Keratinocyte (primary cell): ENCODE measurements at regions not wholly inside any gene's neighbourhood (a gene's known extent, or its start where the extent isn't known, plus 50 kb on each side); places are given as distances from the start of the nearest gene placed in this dataset.

Experiments used
- DNase-seq: peaks from one replicate; pipeline ENCODE4 v3.0.0-alpha.2; 2011; ENCODE audit warnings: low read depth, missing footprints, low spot score
- FAIRE-seq: peaks from 2 replicates; lab custom pipeline; 2011; peaks lifted over from hg19 to GRCh38; lab: Jason Lieb, UNC
- H2AFZ ChIP-seq: 2 replicates; pipeline ENCODE4 v1.6.0; 2012; ENCODE audit warnings: low read length, control low read depth, inconsistent platforms; ENCODE audit not compliant: control insufficient read depth
- H3K27ac ChIP-seq: 2 replicates; pipeline ENCODE4 v1.5.1; 2011; ENCODE audit warnings: low read length; ENCODE audit not compliant: control insufficient read depth, insufficient read depth
- H3K27me3 ChIP-seq: 3 replicates; pipeline ENCODE4 v1.6.0; 2011; ENCODE audit warnings: low read length; ENCODE audit not compliant: control insufficient read depth, insufficient read depth; ENCODE audit errors: extremely low read depth
- H3K36me3 ChIP-seq, 2 experiments: 2 replicates in 1 of 2; 3 replicates in 1 of 2; pipeline ENCODE4 v1.5.1; 2011; ENCODE audit warnings: low read length in 2 of 2, mild to moderate bottlenecking in 1 of 2; ENCODE audit not compliant: control insufficient read depth in 2 of 2, insufficient read depth in 2 of 2; ENCODE audit errors: extremely low read depth in 1 of 2
- H3K4me1 ChIP-seq: 3 replicates; pipeline ENCODE4 v1.5.1; 2011; ENCODE audit warnings: low read length; ENCODE audit not compliant: control insufficient read depth, insufficient read depth; ENCODE audit errors: extremely low read depth
- H3K4me2 ChIP-seq: 3 replicates; pipeline ENCODE4 v1.6.0; 2011; ENCODE audit warnings: low read depth, low read length; ENCODE audit not compliant: control insufficient read depth, insufficient read depth; ENCODE audit errors: extremely low read depth
- H3K4me3 ChIP-seq, 3 experiments: fragments of 200-600 bp in 1 of 3; sonication (generic) in 1 of 3; 2 replicates in 2 of 3; 3 replicates in 1 of 3; pipeline ENCODE4 v1.5.1; 2011 to 2016; ENCODE audit warnings: low read length in 3 of 3, mild to moderate bottlenecking in 3 of 3, control low read depth in 2 of 3, inconsistent platforms in 1 of 3, low read depth in 1 of 3, mixed read lengths in 1 of 3, mixed run types in 1 of 3, moderate library complexity in 1 of 3; ENCODE audit not compliant: control insufficient read depth in 2 of 3, insufficient read depth in 2 of 3; ENCODE audit errors: extremely low read depth in 1 of 3
- H3K79me2 ChIP-seq: 2 replicates; pipeline ENCODE4 v1.6.0; 2012; ENCODE audit warnings: low read length; ENCODE audit not compliant: control insufficient read depth, insufficient read depth
- H3K9ac ChIP-seq: 3 replicates; pipeline ENCODE4 v1.6.0; 2011; ENCODE audit warnings: low read length; ENCODE audit not compliant: control insufficient read depth, insufficient read depth; ENCODE audit errors: extremely low read depth
- H3K9me1 ChIP-seq: 3 replicates; pipeline ENCODE4 v1.6.0; 2011; ENCODE audit warnings: low read length; ENCODE audit not compliant: control insufficient read depth, insufficient read depth; ENCODE audit errors: extremely low read depth
- H3K9me3 ChIP-seq: 2 replicates; pipeline ENCODE4 v1.5.1; 2012; ENCODE audit warnings: low read depth, low read length; ENCODE audit not compliant: control insufficient read depth
- H4K20me1 ChIP-seq: 3 replicates; pipeline ENCODE4 v1.6.0; 2011; ENCODE audit warnings: low read length; ENCODE audit not compliant: control insufficient read depth, insufficient read depth; ENCODE audit errors: extremely low read depth
- CTCF ChIP-seq, 3 experiments: IDR thresholded peaks in 1 of 3; conservative IDR thresholded peaks in 1 of 3; optimal IDR thresholded peaks in 1 of 3; 2 replicates in 2 of 3; 3 replicates in 1 of 3; pipeline versions ENCODE3 to v1.5.1; 2011; ENCODE audit warnings: low read length in 3 of 3, mild to moderate bottlenecking in 3 of 3, moderate library complexity in 2 of 3, control low read depth in 1 of 3, inconsistent platforms in 1 of 3; ENCODE audit not compliant: insufficient read depth in 2 of 3; ENCODE audit errors: extremely low read depth in 1 of 3
- EZH2 ChIP-seq: IDR thresholded peaks from one replicate; pipeline ENCODE4 v1.6.1; 2012; ENCODE audit warnings: inconsistent platforms, mild to moderate bottlenecking, low read length, moderate library complexity
- dilution Hi-C: fragments of 300-500 bp; cut with MboI; formaldehyde crosslinking; loops from one replicate; pipeline ENCODE4 v1.7.0; 2020; ENCODE audit warnings: low sequenced_read_pairs; ENCODE audit not compliant: extremely low pct_ligation_motif_present

- H3K27ac ChIP-seq, result no peak overlapping the region
Observed at GRCh38 chr13:50670847-50671496, 172.5 kb downstream of the DLEU7 start.

DNA sequence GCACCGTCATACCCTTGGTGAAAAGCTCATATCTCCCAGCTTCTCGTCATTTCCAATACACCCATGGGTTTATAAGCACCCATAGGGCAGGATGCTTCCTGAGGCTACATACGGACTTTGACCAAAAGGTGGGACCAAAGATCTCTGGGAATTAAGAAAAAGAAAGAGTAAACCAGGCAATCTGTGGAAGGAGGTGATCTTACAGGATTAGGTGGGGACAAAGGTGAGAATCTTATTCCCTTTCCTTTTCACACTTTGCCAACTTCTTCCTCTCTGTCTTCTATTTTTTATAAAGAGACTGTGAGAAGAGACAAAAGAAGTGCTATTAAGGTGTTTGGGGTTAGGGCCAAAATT lies 172.0 kb downstream of the DLEU7 start:
- H3K9ac ChIP-seq, result no peak overlapping the region
- FAIRE-seq, result no peak
- H3K4me2 ChIP-seq, result no peak overlapping the region
- peaks cover 2% of the 10 kb centered on the region for H3K4me1 ChIP-seq
- dilution Hi-C loops, result no loop called here
- no peak overlapping the region for H3K27ac ChIP-seq
- H3K9me1 ChIP-seq, result no peaks in the 10 kb centered on the region
- no peaks in the 10 kb centered on the region for H3K27me3 ChIP-seq
- no peaks in the 10 kb centered on the region for H4K20me1 ChIP-seq
- no peak overlapping the region for H2AFZ ChIP-seq
- H3K9me3 ChIP-seq, result no peaks in the 10 kb centered on the region
- H3K36me3 ChIP-seq, result no peaks in the 10 kb centered on the region
- H3K4me3 ChIP-seq, result no peak overlapping the region
- TF ChIP-seq EZH2 (no peak), CTCF (optimal IDR thresholded peaks at IDR 0.05 in 1 of 3, IDR thresholded peaks at IDR 0.05 in 1 of 3, conservative IDR thresholded peaks at IDR 0.05 in 1 of 3; ENCODE audit: extremely low read depth in 1 of 3, insufficient read depth in 2 of 3, low read length in 3 of 3) (no peak)
- no peak for DNase-seq
- H3K79me2 ChIP-seq, result no peaks in the 10 kb centered on the region

More at GRCh38 chr13:50670847-50671496, 172.5 kb downstream of the DLEU7 start:
- H3K4me1 ChIP-seq, result no peaks in the 10 kb centered on the region
- H3K36me3 ChIP-seq, result no peaks in the 10 kb centered on the region
- H4K20me1 ChIP-seq, result no peaks in the 10 kb centered on the region
- TF ChIP-seq EZH2 (no peak), CTCF (optimal IDR thresholded peaks at IDR 0.05 in 1 of 3, IDR thresholded peaks at IDR 0.05 in 1 of 3, conservative IDR thresholded peaks at IDR 0.05 in 1 of 3; ENCODE audit: extremely low read depth in 1 of 3, insufficient read depth in 2 of 3, low read length in 3 of 3) (no peak)
- H3K4me3 ChIP-seq, result no peak overlapping the region
- H3K9me1 ChIP-seq, result no peaks in the 10 kb centered on the region
- no peak for FAIRE-seq
- H3K4me2 ChIP-seq, result no peak overlapping the region
- no peaks in the 10 kb centered on the region for H3K79me2 ChIP-seq
- no peaks in the 10 kb centered on the region for H3K27me3 ChIP-seq
- dilution Hi-C loops, result no loop called here
- no peaks in the 10 kb centered on the region for H3K9me3 ChIP-seq
- DNase-seq, result no peak
- H2AFZ ChIP-seq, result no peak overlapping the region
- no peak overlapping the region for H3K9ac ChIP-seq
